ENCODE measurements at regions not wholly inside any gene's neighbourhood (a gene's known extent, or its start where the extent isn't known, plus 50 kb on each side); places are given as distances from the start of the nearest gene placed in this dataset.

- TF ChIP-seq EZH2 (IDR thresholded peaks at IDR 0.05; ENCODE audit: insufficient read depth, low read length) = no peak
- no peak for TF ChIP-seq CTCF (IDR thresholded peaks at IDR 0.05; ENCODE audit: insufficient read depth, low read depth, low read length)
- no peak overlapping the region for H3K9ac ChIP-seq (ENCODE audit: low read length)
- no peaks in the 10 kb centered on the region for H3K4me1 ChIP-seq (ENCODE audit: insufficient read depth, low read length)
- H4K20me1 ChIP-seq (ENCODE audit: insufficient read depth, low read length) = no peaks in the 10 kb centered on the region
- DNase-seq (ENCODE audit: low read depth) (no peak), FAIRE-seq (no peak)
- H3K9me3 Mint-ChIP-seq (ENCODE audit: unreplicated experiment) = peaks cover 16% of the 10 kb centered on the region
- H3K4me2 ChIP-seq (ENCODE audit: low read length) = no peak overlapping the region
- H3K9me3 ChIP-seq (ENCODE audit: insufficient read depth, low read depth, low read length) = peaks cover 6% of the 10 kb centered on the region
- H3K79me2 ChIP-seq (ENCODE audit: insufficient read depth, low read length) = no peaks in the 10 kb centered on the region
- H3K27ac Mint-ChIP-seq (ENCODE audit: unreplicated experiment) = no peak overlapping the region
- no peak overlapping the region for H3K27ac ChIP-seq (ENCODE audit: low read depth, low read length)
- H3K36me3 Mint-ChIP-seq (ENCODE audit: low read depth, unreplicated experiment) = peaks cover 4% of the 10 kb centered on the region
- no peak overlapping the region for H3K4me3 ChIP-seq (ENCODE audit: insufficient read depth, low read depth, low read length)
- no peaks in the 10 kb centered on the region for H3K36me3 ChIP-seq (ENCODE audit: insufficient read depth, low read length)
- peak overlapping the region; percentile 21 for H3K4me3 Mint-ChIP-seq (ENCODE audit: unreplicated experiment)
- H3K4me1 Mint-ChIP-seq (ENCODE audit: low read depth, unreplicated experiment) = peaks cover 3% of the 10 kb centered on the region
- H3K27me3 ChIP-seq (ENCODE audit: insufficient read depth, low read length) = peaks cover 9% of the 10 kb centered on the region
- no peak overlapping the region for H2AFZ ChIP-seq (ENCODE audit: low read depth, low read length)
- H3K27me3 Mint-ChIP-seq (ENCODE audit: low read depth, unreplicated experiment) = peaks cover 17% of the 10 kb centered on the region
Measured at GRCh38 chr22:27086080-27087044, 429.0 kb downstream of the MIAT start.

GRCh38 chr22:27087051-27087450, 429.7 kb downstream of the MIAT start:
- Mint-ChIP-seq H3K4me3 (ENCODE audit: unreplicated experiment) (no peak overlapping the region), H3K4me1 (ENCODE audit: low read depth, unreplicated experiment) (peaks cover 3% of the 10 kb centered on the region), H3K36me3 (ENCODE audit: low read depth, unreplicated experiment) (peaks cover 4% of the 10 kb centered on the region), H3K9me3 (ENCODE audit: unreplicated experiment) (peaks cover 16% of the 10 kb centered on the region), H3K27me3 (ENCODE audit: low read depth, unreplicated experiment) (peaks cover 15% of the 10 kb centered on the region), H3K27ac (ENCODE audit: unreplicated experiment) (no peak overlapping the region)
- FAIRE-seq = no peak
- DNase-seq (ENCODE audit: low read depth) = no peak
- Histone ChIP-seq H3K27me3 (ENCODE audit: insufficient read depth, low read length) (peaks cover 7% of the 10 kb centered on the region), H4K20me1 (ENCODE audit: insufficient read depth, low read length) (no peaks in the 10 kb centered on the region), H3K79me2 (ENCODE audit: insufficient read depth, low read length) (no peaks in the 10 kb centered on the region), H2AFZ (ENCODE audit: low read depth, low read length) (no peak overlapping the region), H3K9ac (ENCODE audit: low read length) (no peak overlapping the region), H3K4me2 (ENCODE audit: low read length) (no peak overlapping the region), H3K9me3 (ENCODE audit: insufficient read depth, low read depth, low read length) (peaks cover 6% of the 10 kb centered on the region), H3K27ac (ENCODE audit: low read depth, low read length) (no peak overlapping the region), H3K4me1 (ENCODE audit: insufficient read depth, low read length) (no peaks in the 10 kb centered on the region), H3K36me3 (ENCODE audit: insufficient read depth, low read length) (no peaks in the 10 kb centered on the region), H3K4me3 (ENCODE audit: insufficient read depth, low read depth, low read length) (no peak overlapping the region)
- TF ChIP-seq EZH2 (IDR thresholded peaks at IDR 0.05; ENCODE audit: insufficient read depth, low read length) (no peak), CTCF (IDR thresholded peaks at IDR 0.05; ENCODE audit: insufficient read depth, low read depth, low read length) (no peak)

GRCh38 chr22:27088026-27088425, 430.6 kb downstream of the MIAT start:
- Histone ChIP-seq H4K20me1 (ENCODE audit: insufficient read depth, low read length) (no peaks in the 10 kb centered on the region), H3K36me3 (ENCODE audit: insufficient read depth, low read length) (no peaks in the 10 kb centered on the region), H3K79me2 (ENCODE audit: insufficient read depth, low read length) (no peaks in the 10 kb centered on the region), H3K4me2 (ENCODE audit: low read length) (no peak overlapping the region), H3K4me1 (ENCODE audit: insufficient read depth, low read length) (no peaks in the 10 kb centered on the region), H3K9ac (ENCODE audit: low read length) (no peak overlapping the region), H3K27ac (ENCODE audit: low read depth, low read length) (no peak overlapping the region), H2AFZ (ENCODE audit: low read depth, low read length) (no peak overlapping the region), H3K9me3 (ENCODE audit: insufficient read depth, low read depth, low read length) (peaks cover 6% of the 10 kb centered on the region), H3K4me3 (ENCODE audit: insufficient read depth, low read depth, low read length) (no peak overlapping the region), H3K27me3 (ENCODE audit: insufficient read depth, low read length) (peaks cover 7% of the 10 kb centered on the region)
- no peak for FAIRE-seq
- TF ChIP-seq CTCF (IDR thresholded peaks at IDR 0.05; ENCODE audit: insufficient read depth, low read depth, low read length) (no peak), EZH2 (IDR thresholded peaks at IDR 0.05; ENCODE audit: insufficient read depth, low read length) (no peak)
- Mint-ChIP-seq H3K36me3 (ENCODE audit: low read depth, unreplicated experiment) (peaks cover 4% of the 10 kb centered on the region), H3K27me3 (ENCODE audit: low read depth, unreplicated experiment) (peaks cover 15% of the 10 kb centered on the region), H3K4me3 (ENCODE audit: unreplicated experiment) (no peak overlapping the region), H3K9me3 (ENCODE audit: unreplicated experiment) (peaks cover 16% of the 10 kb centered on the region), H3K4me1 (ENCODE audit: low read depth, unreplicated experiment) (peaks cover 2% of the 10 kb centered on the region), H3K27ac (ENCODE audit: unreplicated experiment) (no peak overlapping the region)
- peak; percentile 95 for DNase-seq (ENCODE audit: low read depth)

Measured in astrocyte (in vitro differentiated cells and primary cell).